DOHH2 (cell line): ENCODE measurements at regions not wholly inside any gene's neighbourhood (a gene's known extent, or its start where the extent isn't known, plus 50 kb on each side); places are given as distances from the start of the nearest gene placed in this dataset.

Source experiments
- CTCF ChIP-seq: fragments of 200-600 bp; sonication (generic); IDR thresholded peaks from one replicate; pipeline ENCODE4 v1.5.1; 2014; ENCODE audit warnings: antibody characterized with exemption, mild to moderate bottlenecking, low read depth, low read length; ENCODE audit not compliant: poor library complexity, severe bottlenecking
- EZH2phosphoT487 ChIP-seq: fragments of 200-600 bp; sonication (generic); IDR thresholded peaks from 2 replicates; pipeline ENCODE4 v1.6.1; 2017; ENCODE audit warnings: borderline replicate concordance, mild to moderate bottlenecking, antibody characterized with exemption, low read length, moderate library complexity, mixed read lengths

GRCh38 chr4:177499537-177499936 is 57.3 kb upstream of the AGA start:
- TF ChIP-seq CTCF (no peak), EZH2phosphoT487 (no peak)
